Islet precursor cell (in vitro differentiated cells): ENCODE measurements at regions not wholly inside any gene's neighbourhood (a gene's known extent, or its start where the extent isn't known, plus 50 kb on each side); places are given as distances from the start of the nearest gene placed in this dataset.

Experiments
- DNase-seq: peaks from one replicate; pipeline ENCODE4 v3.0.0-alpha.2; 2018

DNA sequence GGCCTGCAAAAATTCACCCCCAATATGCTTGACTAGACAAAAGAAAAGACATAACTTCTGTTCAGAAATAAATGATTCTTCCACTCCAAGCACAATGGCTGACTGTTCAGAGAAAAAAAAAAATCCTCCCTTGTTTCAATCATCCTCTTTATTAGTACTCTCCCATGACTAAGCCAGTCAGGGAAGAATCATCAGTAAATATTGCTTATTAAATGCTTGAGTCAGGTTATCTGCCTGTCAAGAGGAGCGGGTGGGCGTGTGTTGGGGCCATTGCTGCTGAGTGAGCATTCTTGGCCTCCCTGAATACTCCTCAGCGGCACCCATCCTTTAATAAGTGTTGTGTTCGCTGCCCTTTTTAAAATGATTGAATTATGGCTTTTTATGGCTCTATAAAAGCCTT lies 1334.8 kb upstream of the CELF4 start:
- no peak for DNase-seq

GRCh38 chr18:38900031-38900430 lies 1334.4 kb upstream of the CELF4 start:
- no peak for DNase-seq

- no peak for DNase-seq
Measured at GRCh38 chr18:38899252-38899651, 1333.7 kb upstream of the CELF4 start.

GRCh38 chr18:38898167-38898566 lies 1332.6 kb upstream of the CELF4 start:
- DNase-seq = no peak

DNA sequence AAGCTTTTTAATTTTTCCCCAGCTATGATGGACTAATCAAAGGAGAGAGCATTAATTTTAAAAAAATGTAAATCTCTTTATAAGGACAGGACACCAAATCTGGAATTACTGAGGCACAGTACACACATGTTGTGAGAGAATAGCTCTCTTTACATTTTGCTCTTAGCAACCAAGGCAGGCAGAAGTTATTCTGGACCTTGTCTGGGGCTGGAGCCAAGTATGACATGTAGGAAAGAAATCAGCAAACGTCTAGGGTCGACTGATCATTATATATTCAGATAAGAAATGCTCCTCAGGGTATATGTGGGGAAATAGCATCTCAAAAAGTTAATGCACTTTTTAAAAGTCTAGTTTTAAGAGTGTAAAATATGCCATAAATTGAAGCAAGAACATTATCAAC lies 1330.0 kb upstream of the CELF4 start:
- DNase-seq = no peak

- DNase-seq = no peak
Measured at GRCh38 chr18:38887671-38888020, 1322.0 kb upstream of the CELF4 start.

DNA sequence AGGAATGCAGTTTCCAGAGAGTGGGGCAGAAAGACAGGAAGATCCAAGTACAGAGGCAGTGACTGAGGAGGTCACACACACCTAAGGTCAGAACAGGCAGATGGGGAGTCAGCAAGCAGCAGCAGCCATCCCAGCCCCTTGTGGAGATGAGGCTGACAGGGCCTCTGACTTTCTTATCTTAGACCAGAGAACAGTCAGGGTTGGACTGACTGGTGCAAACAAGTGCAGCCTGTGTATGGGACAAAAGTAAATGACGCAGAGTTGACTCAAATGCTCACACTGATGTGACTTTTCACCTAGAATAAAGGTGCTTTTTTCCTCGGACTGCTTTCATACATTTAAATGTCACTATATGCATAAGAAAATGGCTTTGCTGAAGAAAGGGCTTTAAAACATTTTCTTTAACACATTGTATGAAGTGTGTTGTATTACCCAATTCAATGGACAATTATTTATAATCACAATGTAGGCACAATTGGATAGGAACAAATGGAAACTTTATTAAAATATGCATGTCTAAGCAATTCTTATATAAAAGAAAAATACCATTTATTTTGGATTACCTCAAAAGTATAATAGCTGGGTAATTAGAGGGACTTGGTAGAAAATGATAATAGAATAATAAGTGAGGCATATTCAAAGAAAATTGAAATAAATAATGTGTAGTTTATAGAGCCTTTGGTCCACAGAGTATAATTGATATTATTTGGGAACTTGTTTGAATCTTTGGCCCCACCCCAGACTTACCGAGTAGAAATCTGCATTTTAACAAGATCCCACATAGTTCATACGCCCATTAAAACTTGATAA lies 1321.5 kb upstream of the CELF4 start:
- DNase-seq = no peak

DNA sequence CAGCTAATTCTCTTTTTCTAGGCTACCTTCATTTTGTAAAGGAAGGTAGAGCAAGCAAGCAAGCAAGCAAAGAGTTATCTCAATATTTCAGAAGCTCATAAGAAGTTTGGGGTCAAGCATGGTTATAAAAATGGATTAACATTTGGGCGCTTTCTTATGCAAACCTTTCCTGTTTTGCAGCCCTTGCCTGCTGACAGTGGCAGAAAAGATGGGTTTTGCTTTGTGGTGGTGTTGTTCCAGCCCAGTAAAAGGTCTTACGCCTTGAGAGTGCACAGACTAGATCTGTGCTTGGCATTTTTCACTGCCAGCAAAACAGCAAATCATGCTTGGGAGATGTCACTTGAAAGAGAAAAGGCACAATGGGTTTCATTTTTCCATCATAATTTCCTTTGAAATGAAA lies 1320.6 kb upstream of the CELF4 start:
- DNase-seq = no peak

- DNase-seq = no peak
Measured at GRCh38 chr18:38884050-38884449, 1318.5 kb upstream of the CELF4 start.

DNA sequence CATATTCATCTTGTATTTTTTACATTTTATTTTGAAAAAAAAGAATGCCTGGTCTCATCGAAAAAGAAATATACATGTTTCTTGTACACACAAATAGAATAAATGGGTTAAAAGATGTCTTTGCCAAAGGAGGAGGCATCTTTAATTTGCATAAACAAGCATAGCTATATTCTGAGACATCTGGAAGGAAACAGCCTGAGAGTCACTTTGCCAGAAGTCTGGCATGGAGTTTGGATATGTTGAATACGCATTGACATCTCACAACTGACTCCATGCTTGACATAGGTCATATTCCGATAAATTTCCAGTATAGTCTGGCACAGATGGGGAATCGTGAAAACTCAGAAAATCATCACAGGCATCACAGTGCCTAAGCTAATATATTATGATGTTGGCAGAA lies 1317.5 kb upstream of the CELF4 start:
- no peak for DNase-seq

- no peak for DNase-seq
Measured at GRCh38 chr18:38879871-38880270, 1314.3 kb upstream of the CELF4 start.

DNA sequence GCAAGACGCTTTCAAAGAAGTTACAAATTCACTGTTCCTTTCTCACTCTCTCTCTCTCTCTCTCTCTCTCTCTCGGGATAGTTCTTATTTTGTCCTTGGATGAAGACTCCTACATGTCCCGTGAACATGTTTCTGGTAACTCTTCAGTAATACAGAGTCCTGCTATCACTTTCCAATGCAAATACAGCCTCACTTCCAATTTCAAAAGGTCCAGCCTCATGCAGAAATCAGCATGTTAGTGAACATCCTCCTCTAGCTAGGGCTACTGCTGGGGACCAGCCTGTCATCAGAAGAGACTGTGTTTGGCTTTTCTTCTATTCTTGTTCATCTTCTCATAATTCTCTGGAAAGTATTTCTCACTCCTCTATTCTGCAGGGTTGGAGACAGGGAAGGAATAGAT lies 1306.7 kb upstream of the CELF4 start:
- DNase-seq = no peak

GRCh38 chr18:38868757-38869156 lies 1303.2 kb upstream of the CELF4 start:
- no peak for DNase-seq

DNA sequence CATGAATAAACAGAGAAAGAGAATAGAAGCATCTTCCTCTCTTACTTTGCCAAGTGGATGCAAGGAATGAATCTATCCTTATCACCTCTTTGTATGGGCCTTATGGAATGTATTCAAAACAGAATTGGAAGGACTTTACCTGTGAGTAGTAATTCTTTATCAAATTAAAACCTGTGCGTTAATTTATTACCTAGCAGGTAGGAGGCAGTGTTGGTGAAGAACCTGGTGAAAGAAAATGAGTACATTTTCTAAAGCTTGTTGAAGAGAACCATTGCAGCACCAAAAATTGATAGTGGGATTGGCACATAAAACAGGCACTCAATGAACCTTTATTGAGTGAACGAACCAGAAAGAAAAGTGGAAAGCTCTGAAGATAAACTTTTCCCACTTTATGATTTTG lies 1302.1 kb upstream of the CELF4 start:
- no peak for DNase-seq

- DNase-seq = no peak
Measured at GRCh38 chr18:38851526-38851925, 1285.9 kb upstream of the CELF4 start.

GRCh38 chr18:38847326-38847725 lies 1281.7 kb upstream of the CELF4 start:
- DNase-seq = no peak

- DNase-seq = no peak
Measured at GRCh38 chr18:38843291-38843690, 1277.7 kb upstream of the CELF4 start.

DNA sequence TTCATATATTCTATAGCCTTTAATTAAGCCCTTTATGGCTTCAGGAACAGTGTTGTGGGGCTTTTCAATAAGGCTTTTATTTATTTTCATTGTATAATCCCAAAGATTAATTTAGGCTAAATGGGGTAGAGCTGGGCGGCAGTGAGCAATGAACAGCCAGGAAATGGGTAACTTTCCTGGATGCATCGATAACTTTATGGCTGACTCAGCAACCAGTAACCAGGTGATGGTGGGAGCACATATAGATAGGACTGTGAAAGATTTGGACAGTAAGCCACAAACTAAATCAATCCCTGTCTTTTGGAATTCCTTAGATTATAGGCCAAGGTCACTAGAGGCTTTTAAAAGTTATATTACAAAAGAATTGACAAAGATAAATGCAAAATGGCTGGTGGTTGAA lies 1260.6 kb upstream of the CELF4 start:
- DNase-seq = no peak

DNA sequence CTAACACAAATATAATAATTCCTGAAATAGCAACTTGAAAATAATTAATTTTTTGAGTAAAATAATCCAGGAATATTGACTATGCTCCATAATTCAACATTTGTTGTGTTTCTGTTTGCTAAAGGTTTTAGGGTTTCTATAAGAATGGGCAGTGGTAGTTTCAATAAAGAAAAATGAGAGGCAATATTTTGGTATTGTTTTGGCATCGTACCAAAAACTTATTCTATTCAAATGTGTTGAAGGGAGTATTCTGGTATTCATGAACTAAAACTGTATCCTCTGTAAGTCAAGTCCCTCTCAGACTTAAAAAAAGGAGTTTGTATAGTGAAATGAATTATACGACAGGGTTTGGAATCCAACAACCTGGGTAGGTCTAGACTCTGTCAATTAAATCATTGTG lies 1245.6 kb upstream of the CELF4 start:
- DNase-seq = no peak

DNA sequence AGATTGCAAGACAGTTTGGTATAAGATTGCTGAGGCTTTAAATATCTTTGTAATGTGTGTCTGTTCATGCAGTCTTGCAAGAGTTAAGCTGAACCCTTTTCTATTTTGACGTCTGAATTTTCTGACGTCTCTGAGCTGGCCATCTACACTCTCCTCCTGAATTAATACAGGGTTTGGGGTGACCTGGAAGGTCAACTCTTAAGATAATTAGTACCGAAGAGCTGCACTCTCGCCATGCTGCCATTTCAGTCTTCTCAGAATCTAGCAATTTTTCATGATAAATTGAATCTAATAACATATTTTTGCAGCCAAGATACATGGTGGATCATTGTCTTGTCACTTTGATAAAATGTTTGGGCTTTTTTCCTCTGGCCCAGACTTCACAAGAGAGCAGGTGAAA lies 1245.2 kb upstream of the CELF4 start:
- no peak for DNase-seq

DNA sequence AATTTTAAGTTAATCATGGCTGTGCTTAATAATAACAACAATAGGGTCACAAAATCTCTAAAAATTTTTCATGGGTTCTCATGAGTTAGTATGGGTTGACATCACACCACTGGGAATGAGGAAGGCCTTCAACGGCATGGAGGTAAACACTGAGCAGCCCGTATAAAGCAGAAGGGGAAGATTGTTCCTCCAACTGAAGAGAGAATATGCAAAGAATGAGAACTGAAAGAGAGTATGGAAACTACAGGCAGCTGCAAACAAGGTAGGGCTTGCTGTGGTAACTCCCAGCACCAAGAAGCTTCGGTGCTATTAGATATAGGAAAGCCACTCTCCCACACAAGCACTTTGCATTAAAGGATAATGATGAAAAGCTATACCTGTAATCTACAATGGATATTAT lies 1242.3 kb upstream of the CELF4 start:
- no peak for DNase-seq

GRCh38 chr18:38805256-38805655 lies 1239.7 kb upstream of the CELF4 start:
- DNase-seq = no peak

- no peak for DNase-seq
Measured at GRCh38 chr18:38801640-38802039, 1236.0 kb upstream of the CELF4 start.

- DNase-seq = no peak
Measured at GRCh38 chr18:38796762-38797161, 1231.2 kb upstream of the CELF4 start.

GRCh38 chr18:38792731-38793130 lies 1227.1 kb upstream of the CELF4 start:
- no peak for DNase-seq

- DNase-seq = no peak
Measured at GRCh38 chr18:38790786-38791185, 1225.2 kb upstream of the CELF4 start.
